ENCODE measurements at regions not wholly inside any gene's neighbourhood (a gene's known extent, or its start where the extent isn't known, plus 50 kb on each side); places are given as distances from the start of the nearest gene placed in this dataset.

GRCh38 chr15:81589671-81590070 is 215.7 kb upstream of the TMC3 start:
- H3K4me1 Mint-ChIP-seq = no peaks in the 10 kb centered on the region
- DNase-seq (ENCODE audit: low spot score) = no peak
- H3K27me3 ChIP-seq = no peaks in the 10 kb centered on the region
- H3K36me3 Mint-ChIP-seq = no peaks in the 10 kb centered on the region
- H2AFZ ChIP-seq (replicated peaks) = no peak overlapping the region
- H3K36me3 ChIP-seq = no peaks in the 10 kb centered on the region
- no peaks in the 10 kb centered on the region for H3F3A ChIP-seq (ENCODE audit: low read depth)
- H3K27me3 Mint-ChIP-seq (ENCODE audit: insufficient read depth, low read depth) = peaks cover 3% of the 10 kb centered on the region
- H3K27ac Mint-ChIP-seq = no peak overlapping the region
- H3K79me2 ChIP-seq (ENCODE audit: low read depth) = no peaks in the 10 kb centered on the region
- no peak overlapping the region for H3K27ac ChIP-seq
- H3K4me1 ChIP-seq = no peaks in the 10 kb centered on the region
- H3K4me2 ChIP-seq = no peak overlapping the region
- H3K9ac ChIP-seq = no peak overlapping the region
- TF ChIP-seq EZH2 (IDR thresholded peaks at IDR 0.05) (no peak), CTCF (IDR thresholded peaks at IDR 0.05) (no peak), EZH2phosphoT487 (IDR thresholded peaks at IDR 0.05) (no peak)
- H3K9me3 Mint-ChIP-seq = no peaks in the 10 kb centered on the region
- no peak overlapping the region for H3K4me3 ChIP-seq
- H4K20me1 ChIP-seq (ENCODE audit: low read depth) = no peaks in the 10 kb centered on the region
- no peaks in the 10 kb centered on the region for H3K9me3 ChIP-seq (ENCODE audit: low read depth)
- no peak overlapping the region for H3K4me3 Mint-ChIP-seq

GRCh38 chr15:81575436-81576123 is 201.6 kb upstream of the TMC3 start:
- Mint-ChIP-seq H3K9me3 (no peaks in the 10 kb centered on the region), H3K27me3 (ENCODE audit: insufficient read depth, low read depth) (no peaks in the 10 kb centered on the region), H3K27ac (no peak overlapping the region), H3K36me3 (no peaks in the 10 kb centered on the region), H3K4me1 (peaks cover 6% of the 10 kb centered on the region), H3K4me3 (no peak overlapping the region)
- Histone ChIP-seq H3K4me1 (no peaks in the 10 kb centered on the region), H3F3A (ENCODE audit: low read depth) (no peaks in the 10 kb centered on the region), H3K9me3 (ENCODE audit: low read depth) (peaks cover 8% of the 10 kb centered on the region), H3K4me3 (no peak overlapping the region), H3K9ac (no peak overlapping the region), H3K4me2 (no peak overlapping the region), H3K36me3 (no peaks in the 10 kb centered on the region), H4K20me1 (ENCODE audit: low read depth) (no peaks in the 10 kb centered on the region), H3K27me3 (no peaks in the 10 kb centered on the region), H3K27ac (no peak overlapping the region), H2AFZ (replicated peaks) (no peak overlapping the region), H3K79me2 (ENCODE audit: low read depth) (no peaks in the 10 kb centered on the region)
- DNase-seq (ENCODE audit: low spot score) = no peak
- no peak for TF ChIP-seq EZH2phosphoT487 (IDR thresholded peaks at IDR 0.05)
- TF ChIP-seq EZH2 (IDR thresholded peaks at IDR 0.05) = no peak
- no peak for TF ChIP-seq CTCF (IDR thresholded peaks at IDR 0.05)

DNA sequence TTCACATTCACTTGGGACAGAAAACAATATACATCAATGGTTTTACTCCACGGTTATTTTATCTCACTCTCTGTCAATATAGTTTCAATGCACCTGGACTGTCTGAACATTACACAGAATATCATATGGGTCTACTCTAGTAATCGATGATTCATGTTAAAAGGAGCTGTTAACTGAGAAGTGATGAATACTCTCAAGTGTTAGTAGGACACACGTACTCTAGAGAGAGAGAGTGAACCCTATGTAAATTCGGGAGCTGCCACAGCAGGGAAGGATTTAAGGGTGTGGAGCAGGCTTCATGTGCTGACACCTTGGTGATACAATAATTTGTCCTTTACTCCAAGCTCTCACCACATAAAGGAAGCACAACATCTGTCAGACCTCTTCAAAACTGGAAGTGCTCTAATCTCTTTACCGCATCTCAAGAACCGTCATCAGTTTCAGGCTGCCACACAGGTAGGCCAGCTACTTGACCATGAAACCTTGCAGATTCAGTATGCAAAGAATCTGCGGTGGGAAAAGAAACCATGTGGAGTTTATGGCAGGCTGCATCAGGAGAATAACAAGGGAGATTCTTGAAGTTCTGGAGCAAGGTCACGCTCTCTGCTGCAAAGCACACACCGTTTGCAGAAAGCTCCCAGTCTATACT is 199.2 kb upstream of the TMC3 start:
- H2AFZ ChIP-seq (replicated peaks) = no peak overlapping the region
- H3K36me3 Mint-ChIP-seq = no peaks in the 10 kb centered on the region
- H3K4me1 Mint-ChIP-seq = peaks cover 6% of the 10 kb centered on the region
- no peak overlapping the region for H3K4me2 ChIP-seq
- H3K9me3 ChIP-seq (ENCODE audit: low read depth) = no peaks in the 10 kb centered on the region
- H3F3A ChIP-seq (ENCODE audit: low read depth) = no peaks in the 10 kb centered on the region
- no peak overlapping the region for H3K9ac ChIP-seq
- H3K4me3 Mint-ChIP-seq = no peak overlapping the region
- no peaks in the 10 kb centered on the region for H4K20me1 ChIP-seq (ENCODE audit: low read depth)
- TF ChIP-seq EZH2phosphoT487 (IDR thresholded peaks at IDR 0.05) (no peak), EZH2 (IDR thresholded peaks at IDR 0.05) (no peak), CTCF (IDR thresholded peaks at IDR 0.05) (no peak)
- H3K27ac ChIP-seq = no peak overlapping the region
- H3K4me3 ChIP-seq = no peak overlapping the region
- DNase-seq (ENCODE audit: low spot score) = no peak
- no peaks in the 10 kb centered on the region for H3K9me3 Mint-ChIP-seq
- no peaks in the 10 kb centered on the region for H3K36me3 ChIP-seq
- H3K27ac Mint-ChIP-seq = no peak overlapping the region
- H3K27me3 ChIP-seq = no peaks in the 10 kb centered on the region
- H3K79me2 ChIP-seq (ENCODE audit: low read depth) = no peaks in the 10 kb centered on the region
- no peaks in the 10 kb centered on the region for H3K4me1 ChIP-seq
- no peaks in the 10 kb centered on the region for H3K27me3 Mint-ChIP-seq (ENCODE audit: insufficient read depth, low read depth)

Data from neural progenitor cell (in vitro differentiated cells).